ENCODE measurements at regions not wholly inside any gene's neighbourhood (a gene's known extent, or its start where the extent isn't known, plus 50 kb on each side); places are given as distances from the start of the nearest gene placed in this dataset.

- no peak for DNase-seq
- Mint-ChIP-seq H3K36me3 (peaks cover 3 to 4% of the 10 kb centered on the region in 2 donors), H3K27me3 (ENCODE audit: low read depth in 3 of 3) (peaks cover 78 to 95% (median 87%) of the 10 kb centered on the region in 3 donors), H3K4me3 (peak overlapping the region; percentile 64 to 92), H3K27ac (no peak overlapping the region), H3K9me3 (peaks cover 0 to 15% (median 2%) of the 10 kb centered on the region in 7 donors), H3K4me1 (peaks cover 11% of the 10 kb centered on the region)
- intact Hi-C loops (cut with micrococcal nuclease), result no loop called here
- under 1% methylated on average over 65 of the region's 70 CpGs for WGBS (ENCODE audit: insufficient coverage)
- no peak overlapping the region for H3K27ac ChIP-seq (ENCODE audit: low read depth in 1 of 2, low read length in 2 of 2)
- H3K9ac ChIP-seq (ENCODE audit: insufficient read depth, low read length, poor library complexity, severe bottlenecking), result no peak overlapping the region
- peaks cover 0 to 20% of the 10 kb centered on the region in 2 donors for H3K9me3 ChIP-seq (replicated peaks in 1 of 2; ENCODE audit: control insufficient read depth in 1 of 2, insufficient read depth in 1 of 2, low read length in 2 of 2)
- peak overlapping the region in 1 of 3 experiments; percentile 64 for H3K4me3 ChIP-seq (replicated peaks in 1 of 3; ENCODE audit: low read depth in 2 of 3, low read length in 3 of 3)
- no peaks in the 10 kb centered on the region for H3K36me3 ChIP-seq (replicated peaks in 1 of 2; ENCODE audit: control insufficient read depth in 1 of 2, insufficient read depth in 2 of 2, low read length in 2 of 2)
- H3K4me2 ChIP-seq (replicated peaks; ENCODE audit: extremely low read depth, low read length, poor library complexity, severe bottlenecking), result peak overlapping the region; percentile 72
- TF ChIP-seq CTCF (IDR thresholded peaks at IDR 0.05), result no peak
- peaks cover 92 to 95% of the 10 kb centered on the region in 2 donors for H3K27me3 ChIP-seq (ENCODE audit: control insufficient read depth in 2 of 2, insufficient read depth in 2 of 2, low read length in 2 of 2)
- no peaks in the 10 kb centered on the region for H4K20me1 ChIP-seq (ENCODE audit: insufficient read depth, low read length)
- peak overlapping the region; percentile 39 for H2AFZ ChIP-seq (ENCODE audit: insufficient read depth, low read depth, low read length, poor library complexity, severe bottlenecking)
- H3K79me2 ChIP-seq (ENCODE audit: insufficient read depth, low read length), result no peaks in the 10 kb centered on the region
- peaks cover 4 to 15% of the 10 kb centered on the region in 2 donors for H3K4me1 ChIP-seq (ENCODE audit: control insufficient read depth in 1 of 2, insufficient read depth in 2 of 2, low read length in 2 of 2)
Observed at GRCh38 chr2:45168711-45169338, 159.6 kb upstream of the SIX2 start.

GRCh38 chr2:45167920-45168629 is 158.8 kb upstream of the SIX2 start:
- no peak overlapping the region for H3K9ac ChIP-seq (ENCODE audit: insufficient read depth, low read length, poor library complexity, severe bottlenecking)
- no peaks in the 10 kb centered on the region for H3K36me3 ChIP-seq (replicated peaks in 1 of 2; ENCODE audit: control insufficient read depth in 1 of 2, insufficient read depth in 2 of 2, low read length in 2 of 2)
- peak overlapping the region; percentile 53 to 92 for H3K4me3 Mint-ChIP-seq
- H2AFZ ChIP-seq (ENCODE audit: insufficient read depth, low read depth, low read length, poor library complexity, severe bottlenecking), result no peak overlapping the region
- peaks cover 0 to 17% (median 2%) of the 10 kb centered on the region in 7 donors for H3K9me3 Mint-ChIP-seq
- no peak for DNase-seq
- no peak overlapping the region for H3K27ac ChIP-seq (ENCODE audit: low read depth in 1 of 2, low read length in 2 of 2)
- peaks cover 4 to 15% of the 10 kb centered on the region in 2 donors for H3K4me1 ChIP-seq (ENCODE audit: control insufficient read depth in 1 of 2, insufficient read depth in 2 of 2, low read length in 2 of 2)
- H3K9me3 ChIP-seq (replicated peaks in 1 of 2; ENCODE audit: control insufficient read depth in 1 of 2, insufficient read depth in 1 of 2, low read length in 2 of 2), result peaks cover 0 to 20% of the 10 kb centered on the region in 2 donors
- peaks cover 76 to 93% (median 85%) of the 10 kb centered on the region in 3 donors for H3K27me3 Mint-ChIP-seq (ENCODE audit: low read depth in 3 of 3)
- intact Hi-C loops (cut with micrococcal nuclease), result no loop called here
- no peak for TF ChIP-seq CTCF (IDR thresholded peaks at IDR 0.05)
- H3K27ac Mint-ChIP-seq, result no peak overlapping the region
- no peaks in the 10 kb centered on the region for H4K20me1 ChIP-seq (ENCODE audit: insufficient read depth, low read length)
- H3K4me2 ChIP-seq (replicated peaks; ENCODE audit: extremely low read depth, low read length, poor library complexity, severe bottlenecking), result peak overlapping the region; percentile 72
- H3K79me2 ChIP-seq (ENCODE audit: insufficient read depth, low read length), result no peaks in the 10 kb centered on the region
- H3K27me3 ChIP-seq (ENCODE audit: control insufficient read depth in 2 of 2, insufficient read depth in 2 of 2, low read length in 2 of 2), result peaks cover 89 to 91% of the 10 kb centered on the region in 2 donors
- H3K36me3 Mint-ChIP-seq, result peaks cover 3 to 4% of the 10 kb centered on the region in 2 donors
- no peak overlapping the region for H3K4me3 ChIP-seq (replicated peaks in 1 of 3; ENCODE audit: low read depth in 2 of 3, low read length in 3 of 3)
- H3K4me1 Mint-ChIP-seq, result peaks cover 11% of the 10 kb centered on the region
- 40% methylated on average over 4 of the region's 10 CpGs for WGBS (ENCODE audit: insufficient coverage)

Measured in CD14-positive monocyte (primary cell).